Activated B cell treated with CpG ODN at 0.5 μM for 24 hours (primary cell): ENCODE measurements at regions not wholly inside any gene's neighbourhood (a gene's known extent, or its start where the extent isn't known, plus 50 kb on each side); places are given as distances from the start of the nearest gene placed in this dataset.

Source experiments
- ATAC-seq: fragments of 200-7000 bp; cut with Tn5 transposase; one replicate; pipeline ENCODE4 v1.10.0; 2021; ENCODE audit warnings: low read depth, mild to moderate bottlenecking, moderate library complexity
- CTCF ChIA-PET: fragments of 350-600 bp; sonication (Branson Sonifier 250); formaldehyde crosslinking; loops from one replicate; lab custom pipeline; 2021; ENCODE audit warnings: antibody characterized with exemption; lab: Charles Lee
- POLR2A ChIA-PET: fragments of 350-600 bp; sonication (Branson Sonifier 250); formaldehyde crosslinking; loops from one replicate; lab custom pipeline; 2021; ENCODE audit warnings: antibody characterized with exemption; lab: Charles Lee
- DNase-seq: peaks from one replicate; pipeline ENCODE4 v3.0.0; 2022
- H3K27ac Mint-ChIP-seq: one replicate; pipeline ENCODE4 v1.8.0; 2020; ENCODE audit warnings: mixed read lengths
- H3K27me3 Mint-ChIP-seq: one replicate; pipeline ENCODE4 v1.8.0; 2021; ENCODE audit warnings: mixed read lengths
- H3K36me3 Mint-ChIP-seq: one replicate; pipeline ENCODE4 v1.8.0; 2021; ENCODE audit warnings: low read depth, mixed read lengths
- H3K4me1 Mint-ChIP-seq: one replicate; pipeline ENCODE4 v1.8.0; 2021; ENCODE audit warnings: mixed read lengths
- H3K4me3 Mint-ChIP-seq: one replicate; pipeline ENCODE4 v1.8.0; 2020; ENCODE audit warnings: mild to moderate bottlenecking, mixed read lengths
- H3K9me3 Mint-ChIP-seq: one replicate; pipeline ENCODE4 v1.8.0; 2020; ENCODE audit warnings: mixed read lengths
- CTCF ChIP-seq: fragments of 200-600 bp; IDR thresholded peaks from one replicate; pipeline ENCODE4 v1.8.0; 2022; ENCODE audit warnings: antibody characterized with exemption, mild to moderate bottlenecking
- intact Hi-C: fragments of 100-400 bp; cut with micrococcal nuclease; formaldehyde crosslinking; loops from one replicate; pipeline ENCODE4 v1.15.1; 2024

GRCh38 chr3:139759470-139759869, 81.7 kb upstream of the NMNAT3 start:
- TF ChIP-seq CTCF, result no peak
- CTCF ChIA-PET, result no interaction called here
- H3K4me3 Mint-ChIP-seq, result no peak overlapping the region
- intact Hi-C loops, result no loop called here
- H3K27ac Mint-ChIP-seq, result no peak overlapping the region
- H3K4me1 Mint-ChIP-seq, result no peaks in the 10 kb centered on the region
- no peaks in the 10 kb centered on the region for H3K9me3 Mint-ChIP-seq
- no peaks in the 10 kb centered on the region for H3K27me3 Mint-ChIP-seq
- no peaks in the 10 kb centered on the region for H3K36me3 Mint-ChIP-seq
- POLR2A ChIA-PET, result no interaction called here
- no peak for ATAC-seq
- DNase-seq, result no peak

GRCh38 chr3:139758654-139759291, 81.0 kb upstream of the NMNAT3 start:
- no peaks in the 10 kb centered on the region for H3K9me3 Mint-ChIP-seq
- no peak for DNase-seq
- H3K27me3 Mint-ChIP-seq, result no peaks in the 10 kb centered on the region
- no peak for ATAC-seq
- H3K4me1 Mint-ChIP-seq, result no peaks in the 10 kb centered on the region
- ChIA-PET CTCF (no interaction called here), POLR2A (no interaction called here)
- H3K27ac Mint-ChIP-seq, result no peak overlapping the region
- no peak overlapping the region for H3K4me3 Mint-ChIP-seq
- intact Hi-C loops, result no loop called here
- no peaks in the 10 kb centered on the region for H3K36me3 Mint-ChIP-seq
- TF ChIP-seq CTCF, result no peak

GRCh38 chr3:139757448-139758030, 79.8 kb upstream of the NMNAT3 start:
- no peak for ATAC-seq
- H3K4me3 Mint-ChIP-seq, result no peak overlapping the region
- H3K27ac Mint-ChIP-seq, result no peak overlapping the region
- CTCF ChIA-PET, result no interaction called here
- DNase-seq, result no peak
- POLR2A ChIA-PET, result no interaction called here
- intact Hi-C loops, result no loop called here
- H3K4me1 Mint-ChIP-seq, result no peaks in the 10 kb centered on the region
- no peak for TF ChIP-seq CTCF
- H3K36me3 Mint-ChIP-seq, result no peaks in the 10 kb centered on the region
- no peaks in the 10 kb centered on the region for H3K9me3 Mint-ChIP-seq
- H3K27me3 Mint-ChIP-seq, result no peaks in the 10 kb centered on the region

GRCh38 chr3:139756529-139757103, 78.8 kb upstream of the NMNAT3 start:
- Mint-ChIP-seq H3K9me3 (no peaks in the 10 kb centered on the region), H3K27me3 (no peaks in the 10 kb centered on the region), H3K36me3 (no peaks in the 10 kb centered on the region), H3K4me3 (no peak overlapping the region), H3K4me1 (no peaks in the 10 kb centered on the region), H3K27ac (no peak overlapping the region)
- no peak for TF ChIP-seq CTCF
- ATAC-seq (no peak), DNase-seq (no peak)
- intact Hi-C loops, result no loop called here
- ChIA-PET POLR2A (no interaction called here), CTCF (no interaction called here)

GRCh38 chr3:139755551-139755950, 77.8 kb upstream of the NMNAT3 start:
- CTCF ChIA-PET, result no interaction called here
- Mint-ChIP-seq H3K27ac (no peak overlapping the region), H3K9me3 (peaks cover 5% of the 10 kb centered on the region), H3K27me3 (no peaks in the 10 kb centered on the region), H3K4me3 (no peak overlapping the region), H3K4me1 (no peaks in the 10 kb centered on the region), H3K36me3 (no peaks in the 10 kb centered on the region)
- intact Hi-C loops, result no loop called here
- ATAC-seq (no peak), DNase-seq (no peak)
- POLR2A ChIA-PET, result no interaction called here
- TF ChIP-seq CTCF, result no peak
